Common myeloid progenitor, CD34-positive (primary cell): ENCODE measurements at regions not wholly inside any gene's neighbourhood (a gene's known extent, or its start where the extent isn't known, plus 50 kb on each side); places are given as distances from the start of the nearest gene placed in this dataset.
A peak's percentile ranks its signal among the peaks of the same experiment; 100 is the strongest.

ENCODE experiments used
- CTCF ChIA-PET: fragments of 350-600 bp; sonication (Branson Sonifier 250); formaldehyde crosslinking; loops from one replicate; lab custom pipeline; 2021; ENCODE audit warnings: antibody characterized with exemption; lab: Charles Lee
- POLR2A ChIA-PET: fragments of 350-600 bp; sonication (Branson Sonifier 250); formaldehyde crosslinking; loops from one replicate; lab custom pipeline; 2021; ENCODE audit warnings: antibody characterized with exemption; lab: Charles Lee
- DNase-seq, 3 donors: peaks; one replicate each; pipeline versions ENCODE4 v3.0.0 to v3.0.0-alpha.2; 2013
- H3K27ac ChIP-seq, 2 experiments: 1 replicate in 1 of 2; 2 replicates in 1 of 2; pipeline ENCODE4 v1.7.0; 2013; ENCODE audit warnings: inconsistent platforms in 2 of 2, low read length in 2 of 2, mild to moderate bottlenecking in 2 of 2, low read depth in 1 of 2, moderate library complexity in 1 of 2; ENCODE audit not compliant: severe bottlenecking in 2 of 2, insufficient read depth in 1 of 2, poor library complexity in 1 of 2
- H3K27me3 ChIP-seq, 5 experiments: replicated peaks in 2 of 5; 1 replicate in 3 of 5; 2 replicates in 2 of 5; pipeline versions ENCODE4 v1.6.1 to v1.7.0; 2013; ENCODE audit warnings: low read length in 4 of 5, mild to moderate bottlenecking in 2 of 5, moderate library complexity in 2 of 5, inconsistent platforms in 1 of 5; ENCODE audit not compliant: insufficient read depth in 5 of 5, control insufficient read depth in 4 of 5
- H3K36me3 ChIP-seq, 4 experiments: 1 replicate in 2 of 4; 2 replicates in 2 of 4; pipeline versions ENCODE4 v1.6.1 to v1.7.0; 2013; ENCODE audit warnings: low read length in 3 of 4, control low read depth in 1 of 4, mild to moderate bottlenecking in 1 of 4; ENCODE audit not compliant: control insufficient read depth in 4 of 4, insufficient read depth in 4 of 4
- H3K4me1 ChIP-seq, 4 experiments: 1 replicate in 3 of 4; 2 replicates in 1 of 4; pipeline versions ENCODE4 v1.6.1 to v1.7.1; 2013; ENCODE audit warnings: low read length in 3 of 4, mild to moderate bottlenecking in 3 of 4, control low read depth in 1 of 4, inconsistent platforms in 1 of 4, moderate library complexity in 1 of 4; ENCODE audit not compliant: control insufficient read depth in 4 of 4, insufficient read depth in 4 of 4; ENCODE audit errors: control extremely low read depth in 1 of 4
- H3K4me3 ChIP-seq, 7 experiments: 1 replicate in 4 of 7; 2 replicates in 3 of 7; pipeline versions ENCODE4 v1.5.1 to v1.7.0; 2013; ENCODE audit warnings: mild to moderate bottlenecking in 7 of 7, low read length in 6 of 7, moderate library complexity in 6 of 7, inconsistent platforms in 2 of 7, low read depth in 2 of 7, control low read depth in 1 of 7; ENCODE audit not compliant: insufficient read depth in 4 of 7, control insufficient read depth in 1 of 7; ENCODE audit errors: extremely low read depth in 1 of 7
- H3K9me3 ChIP-seq, 5 experiments: 1 replicate in 4 of 5; 2 replicates in 1 of 5; pipeline versions ENCODE4 v1.6.1 to v1.7.1; 2013; ENCODE audit warnings: low read length in 4 of 5, mild to moderate bottlenecking in 2 of 5, inconsistent platforms in 1 of 5, low read depth in 1 of 5, moderate library complexity in 1 of 5; ENCODE audit not compliant: control insufficient read depth in 4 of 5, insufficient read depth in 2 of 5; ENCODE audit errors: control extremely low read depth in 1 of 5
- WGBS: methylation state at CpG from one replicate; pipeline ENCODE4 v1.1.5; 2013; ENCODE audit not compliant: insufficient coverage; 5-methylcytosine and 5-hydroxymethylcytosine counted together

- ChIA-PET CTCF (interaction anchor here (1.2 kb wide), 1 partner anchor 154 kb away, joined by 4 read pairs; no protein-coding TSS in a partner anchor), POLR2A (no interaction called here)
- Histone ChIP-seq H3K4me1 (no peaks in the 10 kb centered on the region), H3K27ac (no peak overlapping the region), H3K9me3 (no peaks in the 10 kb centered on the region), H3K36me3 (no peaks in the 10 kb centered on the region), H3K4me3 (no peak overlapping the region), H3K27me3 (peaks cover 0 to 5% (median 0%) of the 10 kb centered on the region in 5 experiments)
- no CpG with 5 or more reads among the region's 3 CpGs for WGBS
- peak; percentile 15 to 40 (median 31) for DNase-seq
Observed at GRCh38 chr4:20544645-20545044, 155.6 kb upstream of the PACRGL start.

DNA sequence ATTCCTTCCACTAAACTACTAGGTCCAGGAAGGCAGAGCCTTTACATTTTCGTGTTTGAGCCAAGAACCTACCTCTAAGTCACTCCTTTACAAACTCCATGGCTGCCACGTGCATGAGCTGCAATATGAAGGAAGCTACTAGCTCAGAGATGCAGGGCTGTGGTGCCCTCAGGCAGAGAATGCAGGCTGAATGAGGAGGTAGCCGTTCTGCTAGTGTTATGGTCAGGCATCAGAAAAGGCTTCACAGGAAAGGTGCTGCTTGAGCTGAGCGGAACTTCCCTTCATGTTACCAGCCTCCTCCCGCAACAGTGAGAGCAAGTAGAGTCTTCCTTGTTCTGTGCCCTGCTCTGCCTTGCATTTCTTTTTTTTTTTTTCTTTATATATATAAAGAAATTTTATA, 148.3 kb upstream of the PACRGL start:
- POLR2A ChIA-PET: no interaction called here
- WGBS: 71% methylated on average over 1 of the region's 5 CpGs

GRCh38 chr4:20554134-20554533, 146.1 kb upstream of the PACRGL start:
- Histone ChIP-seq H3K27me3 (peaks cover 0 to 8% (median 0%) of the 10 kb centered on the region in 5 experiments), H3K9me3 (no peaks in the 10 kb centered on the region), H3K4me1 (no peaks in the 10 kb centered on the region), H3K27ac (no peak overlapping the region), H3K4me3 (no peak overlapping the region), H3K36me3 (no peaks in the 10 kb centered on the region)
- ChIA-PET CTCF (no interaction called here), POLR2A (no interaction called here)
- DNase-seq: no peak
- 90% methylated on average over 1 of the region's 2 CpGs for WGBS

More for the DNA sequence above, 148.3 kb upstream of the PACRGL start:
- H3K27me3 ChIP-seq: peaks cover 0 to 12% (median 0%) of the 10 kb centered on the region in 5 experiments
- CTCF ChIA-PET: no interaction called here
- H3K4me3 ChIP-seq: no peak overlapping the region
- no peak overlapping the region for H3K27ac ChIP-seq
- H3K9me3 ChIP-seq: no peaks in the 10 kb centered on the region
- no peaks in the 10 kb centered on the region for H3K4me1 ChIP-seq
- no peaks in the 10 kb centered on the region for H3K36me3 ChIP-seq
- no peak for DNase-seq

- no peak overlapping the region for H3K27ac ChIP-seq
- no peak for DNase-seq
- no peaks in the 10 kb centered on the region for H3K36me3 ChIP-seq
- no peaks in the 10 kb centered on the region for H3K4me1 ChIP-seq
- H3K4me3 ChIP-seq: no peak overlapping the region
- 95% methylated on average over 6 of the region's 7 CpGs for WGBS
- H3K9me3 ChIP-seq: no peaks in the 10 kb centered on the region
- ChIA-PET POLR2A (no interaction called here), CTCF (no interaction called here)
- peaks cover 0 to 3% (median 0%) of the 10 kb centered on the region in 5 experiments for H3K27me3 ChIP-seq
Observed at GRCh38 chr4:20565075-20565721, 135.1 kb upstream of the PACRGL start.

DNA sequence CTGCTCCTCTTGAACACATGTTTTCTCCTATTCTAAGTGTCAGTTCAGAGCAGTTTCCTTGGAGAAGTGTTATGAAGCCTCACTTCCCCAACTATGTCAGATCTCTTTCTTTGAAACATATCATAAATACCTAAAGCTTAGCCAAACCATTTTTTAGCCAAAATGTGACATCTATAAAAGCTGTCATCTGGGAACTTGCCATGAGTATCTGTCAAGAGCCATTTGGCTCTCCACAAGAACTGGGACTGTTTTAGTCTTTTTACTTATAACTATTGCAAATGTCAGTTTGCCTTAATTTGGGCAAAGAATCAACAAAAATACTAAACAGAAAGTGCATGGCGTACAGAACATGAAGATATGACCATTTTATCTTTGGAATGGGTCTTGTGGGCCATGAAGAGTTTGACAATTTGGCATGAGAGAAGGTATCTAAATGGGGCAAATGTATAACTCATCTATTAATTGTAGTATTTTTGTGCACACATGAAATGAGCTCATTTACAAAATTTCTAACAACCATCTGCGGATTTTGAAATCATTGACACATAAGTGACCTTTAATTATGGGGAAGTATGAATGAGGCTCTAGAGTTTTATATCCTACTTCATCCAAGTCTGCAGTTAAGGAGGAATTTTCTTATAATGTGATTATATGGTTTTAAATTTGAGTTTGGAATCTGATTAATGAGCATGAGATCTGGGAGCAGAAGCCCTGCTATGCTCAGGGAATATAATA, 129.1 kb upstream of the PACRGL start:
- WGBS: no CpG with 5 or more reads among the region's 2 CpGs
- H3K4me1 ChIP-seq: no peaks in the 10 kb centered on the region
- no peak overlapping the region for H3K27ac ChIP-seq
- DNase-seq: no peak
- no peaks in the 10 kb centered on the region for H3K9me3 ChIP-seq
- CTCF ChIA-PET: interaction anchor here (0.8 kb wide), 1 partner anchor 12 kb away, joined by 3 read pairs; no protein-coding TSS in a partner anchor
- H3K27me3 ChIP-seq: no peaks in the 10 kb centered on the region
- POLR2A ChIA-PET: no interaction called here
- no peaks in the 10 kb centered on the region for H3K36me3 ChIP-seq
- no peak overlapping the region for H3K4me3 ChIP-seq

- CTCF ChIA-PET: no interaction called here
- Histone ChIP-seq H3K4me3 (no peak overlapping the region), H3K9me3 (no peaks in the 10 kb centered on the region), H3K4me1 (no peaks in the 10 kb centered on the region), H3K27ac (no peak overlapping the region), H3K36me3 (no peaks in the 10 kb centered on the region), H3K27me3 (peaks cover 0 to 2% (median 0%) of the 10 kb centered on the region in 5 experiments)
- 87% methylated on average over 3 of the region's 8 CpGs for WGBS
- DNase-seq: no peak
- POLR2A ChIA-PET: interaction anchor here (0.7 kb wide), 1 partner anchor 1892 kb away, joined by 3 read pairs; no protein-coding TSS in a partner anchor
Observed at GRCh38 chr4:20572976-20573375, 127.3 kb upstream of the PACRGL start.

GRCh38 chr4:20574986-20575385, 125.3 kb upstream of the PACRGL start:
- no CpG with 5 or more reads among the region's 1 CpG for WGBS
- POLR2A ChIA-PET: no interaction called here
- Histone ChIP-seq H3K4me3 (no peak overlapping the region), H3K9me3 (no peaks in the 10 kb centered on the region), H3K4me1 (no peaks in the 10 kb centered on the region), H3K27ac (no peak overlapping the region), H3K36me3 (no peaks in the 10 kb centered on the region), H3K27me3 (peaks cover 0 to 2% (median 0%) of the 10 kb centered on the region in 5 experiments)
- CTCF ChIA-PET: no interaction called here
- no peak for DNase-seq
